Gastroesophageal sphincter (tissue), 4 donors: ENCODE measurements at regions not wholly inside any gene's neighbourhood (a gene's known extent, or its start where the extent isn't known, plus 50 kb on each side); places are given as distances from the start of the nearest gene placed in this dataset.

Source experiments
- ATAC-seq: fragments of 150-250 bp; one replicate; pipeline ENCODE4 v1.9.1; 2016; ENCODE audit warnings: mild to moderate bottlenecking, moderate library complexity
- H3K27ac ChIP-seq, 4 donors: fragments of 200-600 bp; sonication (generic) in 3 of 4; 1 replicate in 3 of 4; 2 replicates in 1 of 4; pipeline ENCODE4 v1.5.1; 2016 to 2019
- H3K27me3 ChIP-seq: fragments of 200-600 bp; sonication (generic); one replicate; pipeline ENCODE4 v1.5.1; 2019
- H3K36me3 ChIP-seq, 2 donors: fragments of 200-600 bp; sonication (generic); one replicate each; pipeline ENCODE4 v1.5.1; 2019; ENCODE audit warnings: control low read depth in 1 of 2
- H3K4me1 ChIP-seq, 3 donors: fragments of 200-600 bp; sonication (generic); 1 replicate in 2 of 3; 2 replicates in 1 of 3; pipeline ENCODE4 v1.5.1; 2016 to 2019; ENCODE audit warnings: control low read depth in 2 of 3
- H3K4me3 ChIP-seq, 2 donors: fragments of 200-600 bp; sonication (generic); one replicate each; pipeline ENCODE4 v1.5.1; 2019; ENCODE audit warnings: mild to moderate bottlenecking in 1 of 2, moderate library complexity in 1 of 2
- H3K9me3 ChIP-seq, 3 donors: fragments of 200-600 bp; sonication (generic); one replicate each; pipeline ENCODE4 v1.5.1; 2017 to 2019; ENCODE audit warnings: control low read depth in 2 of 3
- EP300 ChIP-seq: sonication (generic); formaldehyde crosslinking; IDR thresholded peaks from one replicate; pipeline ENCODE4 v1.6.1; 2017; ENCODE audit warnings: antibody characterized with exemption, mild to moderate bottlenecking
- POLR2A ChIP-seq, 2 donors: fragments of 450-650 bp; IDR thresholded peaks; one replicate each; pipeline ENCODE4 v1.6.1; 2017; ENCODE audit warnings: antibody characterized with exemption in 2 of 2, mild to moderate bottlenecking in 2 of 2, moderate library complexity in 1 of 2
- POLR2AphosphoS5 ChIP-seq: sonication (generic); formaldehyde crosslinking; IDR thresholded peaks from one replicate; pipeline ENCODE4 v1.6.1; 2017; ENCODE audit warnings: antibody characterized with exemption
- WGBS, 2 donors: methylation state at CpG; one replicate each; pipeline ENCODE4 v1.1.5; 2018; ENCODE audit warnings: low coverage in 1 of 2; 5-methylcytosine and 5-hydroxymethylcytosine counted together
- TF ChIP-seq, protein P1 (sequence below), 4 experiments: fragments of 200-600 bp in 2 of 4; fragments of 450-650 bp in 2 of 4; sonication (generic) in 1 of 4; IDR thresholded peaks; one replicate each; pipeline ENCODE4 v1.5.1; 2017 to 2019; ENCODE audit warnings: antibody characterized with exemption in 4 of 4, mild to moderate bottlenecking in 2 of 4, moderate library complexity in 2 of 4

DNA sequence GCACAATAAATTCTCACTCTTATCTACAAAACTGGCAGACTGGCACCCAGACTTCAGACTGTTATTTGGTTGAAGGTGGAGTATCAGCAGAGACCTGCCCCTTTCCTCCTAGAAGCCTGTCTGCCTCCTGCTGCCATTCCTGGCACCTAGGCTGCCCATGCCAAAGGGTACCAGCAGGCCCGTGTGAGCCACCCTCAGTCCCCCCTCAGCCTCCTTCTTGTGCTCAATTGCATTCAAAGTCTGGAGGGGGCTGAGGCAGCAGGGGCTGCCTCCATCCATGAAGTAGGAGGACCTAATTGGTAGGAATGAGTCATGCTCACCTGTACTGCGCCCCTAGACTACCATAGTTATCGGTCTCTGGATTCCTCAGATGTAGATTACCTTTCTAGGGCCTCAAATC is 440.9 kb upstream of the GRM3 start:
- no peak for ATAC-seq
- 33% methylated on average over 2 of the region's 3 CpGs; no CpG with 5 or more reads in 1 of the 2 donors for WGBS, 2 donors
- TF ChIP-seq POLR2A (IDR thresholded peaks at IDR 0.05): no peak
- no peak for TF ChIP-seq POLR2AphosphoS5
- TF ChIP-seq, protein P1, sequence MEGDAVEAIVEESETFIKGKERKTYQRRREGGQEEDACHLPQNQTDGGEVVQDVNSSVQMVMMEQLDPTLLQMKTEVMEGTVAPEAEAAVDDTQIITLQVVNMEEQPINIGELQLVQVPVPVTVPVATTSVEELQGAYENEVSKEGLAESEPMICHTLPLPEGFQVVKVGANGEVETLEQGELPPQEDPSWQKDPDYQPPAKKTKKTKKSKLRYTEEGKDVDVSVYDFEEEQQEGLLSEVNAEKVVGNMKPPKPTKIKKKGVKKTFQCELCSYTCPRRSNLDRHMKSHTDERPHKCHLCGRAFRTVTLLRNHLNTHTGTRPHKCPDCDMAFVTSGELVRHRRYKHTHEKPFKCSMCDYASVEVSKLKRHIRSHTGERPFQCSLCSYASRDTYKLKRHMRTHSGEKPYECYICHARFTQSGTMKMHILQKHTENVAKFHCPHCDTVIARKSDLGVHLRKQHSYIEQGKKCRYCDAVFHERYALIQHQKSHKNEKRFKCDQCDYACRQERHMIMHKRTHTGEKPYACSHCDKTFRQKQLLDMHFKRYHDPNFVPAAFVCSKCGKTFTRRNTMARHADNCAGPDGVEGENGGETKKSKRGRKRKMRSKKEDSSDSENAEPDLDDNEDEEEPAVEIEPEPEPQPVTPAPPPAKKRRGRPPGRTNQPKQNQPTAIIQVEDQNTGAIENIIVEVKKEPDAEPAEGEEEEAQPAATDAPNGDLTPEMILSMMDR (IDR thresholded peaks at IDR 0.05): no peak
- Histone ChIP-seq H3K9me3 (peaks cover 0 to 20% (median 0%) of the 10 kb centered on the region in 3 donors), H3K27me3 (no peaks in the 10 kb centered on the region), H3K36me3 (no peaks in the 10 kb centered on the region), H3K27ac (no peak overlapping the region), H3K4me3 (no peak overlapping the region), H3K4me1 (no peaks in the 10 kb centered on the region)

DNA sequence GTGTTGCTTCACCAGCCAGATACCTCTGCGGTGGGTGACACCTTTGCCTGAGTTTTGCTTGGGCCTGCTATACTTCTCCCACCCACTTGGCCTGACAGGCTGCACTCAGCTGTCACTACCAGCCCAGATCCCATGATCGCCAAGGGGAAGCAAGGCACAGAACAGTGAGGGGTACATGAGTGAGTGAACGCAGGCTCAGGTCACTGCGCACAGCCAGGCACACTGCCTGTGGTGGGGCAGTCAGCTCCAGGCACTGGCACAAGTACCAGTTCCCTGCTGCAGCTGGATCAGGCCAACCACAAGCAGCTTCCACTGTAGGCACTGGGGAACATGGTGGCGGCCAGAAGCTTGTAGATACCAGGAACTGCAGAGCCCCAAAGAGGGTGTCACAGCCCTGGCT is 441.9 kb upstream of the GRM3 start:
- peaks cover 0 to 15% (median 0%) of the 10 kb centered on the region in 3 donors for H3K9me3 ChIP-seq
- no peaks in the 10 kb centered on the region for H3K27me3 ChIP-seq
- H3K4me3 ChIP-seq: no peak overlapping the region
- peak; percentile 39 for ATAC-seq
- H3K4me1 ChIP-seq: no peaks in the 10 kb centered on the region
- TF ChIP-seq POLR2A (IDR thresholded peaks at IDR 0.05) (no peak), EP300 (no peak), POLR2AphosphoS5 (no peak)
- TF ChIP-seq, protein P1 (IDR thresholded peaks at IDR 0.05): no peak
- H3K36me3 ChIP-seq: no peaks in the 10 kb centered on the region
- 77 to 83% methylated on average over 1 to 2 of the region's 5 CpGs for WGBS, 2 donors
- H3K27ac ChIP-seq: no peak overlapping the region

DNA sequence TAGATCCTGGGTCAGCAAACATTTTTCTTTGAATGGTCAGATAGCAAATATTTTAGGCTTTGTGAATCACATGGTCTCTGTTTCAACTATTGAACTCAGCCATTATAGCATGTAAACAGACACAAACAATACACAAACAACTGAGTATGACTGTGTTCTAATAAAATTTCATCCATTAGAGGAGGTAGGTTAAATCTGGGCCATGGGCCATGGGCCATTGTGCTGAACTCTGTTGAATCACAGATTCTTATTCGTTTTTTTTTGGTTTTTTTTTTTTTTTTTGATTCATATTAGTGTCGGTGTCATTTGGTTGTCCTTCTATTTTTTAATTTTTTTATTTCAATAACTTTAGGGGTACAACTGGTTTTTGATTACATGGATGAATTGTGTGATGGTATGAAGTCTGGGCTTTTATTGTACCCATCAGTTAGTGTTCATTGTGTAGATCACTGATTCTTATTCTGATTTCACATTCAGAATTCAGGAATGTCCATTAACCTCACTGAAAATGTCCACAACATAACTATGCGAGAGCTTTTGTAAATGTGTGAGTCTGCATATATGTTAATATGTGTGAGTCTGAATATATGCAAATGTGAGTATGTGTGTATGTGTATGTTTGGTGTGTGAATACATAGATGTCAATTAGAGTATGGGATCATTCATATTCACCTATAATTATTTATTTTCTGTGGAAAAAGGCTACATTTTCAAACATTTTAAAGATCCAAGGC is 443.7 kb upstream of the GRM3 start:
- H3K4me3 ChIP-seq: no peak overlapping the region
- no peaks in the 10 kb centered on the region for H3K36me3 ChIP-seq
- H3K9me3 ChIP-seq: peaks cover 0 to 14% (median 0%) of the 10 kb centered on the region in 3 donors
- no peak for ATAC-seq
- H3K27me3 ChIP-seq: no peaks in the 10 kb centered on the region
- no peak overlapping the region for H3K27ac ChIP-seq
- TF ChIP-seq POLR2AphosphoS5: no peak
- no peak for TF ChIP-seq POLR2A (IDR thresholded peaks at IDR 0.05)
- TF ChIP-seq, protein P1 (IDR thresholded peaks at IDR 0.05): no peak
- TF ChIP-seq EP300: no peak
- H3K4me1 ChIP-seq: no peaks in the 10 kb centered on the region
- WGBS, 2 donors: 40 to 53% methylated on average over 3 of the region's 3 CpGs

DNA sequence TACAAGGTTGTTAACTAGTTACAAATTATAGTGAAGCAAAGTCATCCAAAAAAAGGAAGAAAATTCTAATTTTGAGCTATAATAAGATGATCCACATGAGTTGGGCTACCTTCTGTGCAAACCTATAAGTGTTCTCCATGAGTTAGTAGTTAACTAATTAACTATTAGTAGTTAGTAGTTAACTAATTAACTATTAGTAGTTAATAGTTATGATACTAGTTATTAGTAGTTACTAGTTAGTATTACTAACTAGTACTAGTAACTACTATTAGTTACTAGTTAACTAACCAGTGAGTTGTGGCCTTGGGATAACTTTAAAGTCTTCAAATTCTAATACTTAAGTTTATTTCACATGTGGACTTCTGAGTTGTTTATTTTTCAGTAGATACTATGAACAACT is 453.4 kb upstream of the GRM3 start:
- TF ChIP-seq, protein P1 (IDR thresholded peaks at IDR 0.05): no peak
- TF ChIP-seq POLR2A (IDR thresholded peaks at IDR 0.05) (no peak), EP300 (no peak), POLR2AphosphoS5 (no peak)
- H3K27ac ChIP-seq: no peak overlapping the region
- H3K36me3 ChIP-seq: no peaks in the 10 kb centered on the region
- no peaks in the 10 kb centered on the region for H3K27me3 ChIP-seq
- no peak for ATAC-seq
- H3K4me1 ChIP-seq: no peaks in the 10 kb centered on the region
- no peaks in the 10 kb centered on the region for H3K9me3 ChIP-seq
- no peak overlapping the region for H3K4me3 ChIP-seq

DNA sequence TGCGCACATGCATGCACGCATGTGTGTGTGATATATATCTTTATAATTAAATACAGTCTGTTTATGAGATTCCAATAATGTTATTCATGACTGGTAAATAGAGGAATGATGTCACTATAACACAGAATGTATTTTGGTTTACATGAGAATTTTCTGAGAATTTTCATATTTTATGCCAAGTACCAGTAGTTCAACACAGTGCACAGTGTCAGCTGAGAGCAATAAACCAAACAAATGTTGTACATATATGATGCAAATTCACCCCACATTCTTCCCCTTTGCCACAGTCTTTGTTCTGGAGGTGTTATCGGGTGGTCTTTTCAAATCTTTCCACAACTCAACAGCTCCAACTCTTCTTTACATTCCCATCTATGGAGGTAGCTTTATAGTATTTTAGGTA is 462.2 kb upstream of the GRM3 start:
- no peaks in the 10 kb centered on the region for H3K4me1 ChIP-seq
- ATAC-seq: no peak
- TF ChIP-seq POLR2AphosphoS5 (no peak), POLR2A (IDR thresholded peaks at IDR 0.05) (no peak), EP300 (no peak)
- TF ChIP-seq, protein P1 (IDR thresholded peaks at IDR 0.05): no peak
- H3K36me3 ChIP-seq: no peaks in the 10 kb centered on the region
- no peaks in the 10 kb centered on the region for H3K9me3 ChIP-seq
- H3K4me3 ChIP-seq: no peak overlapping the region
- no peak overlapping the region for H3K27ac ChIP-seq
- no peaks in the 10 kb centered on the region for H3K27me3 ChIP-seq
- WGBS, 2 donors: 65 to 94% methylated on average over 3 of the region's 3 CpGs
